Neural cell (in vitro differentiated cells): ENCODE measurements at regions not wholly inside any gene's neighbourhood (a gene's known extent, or its start where the extent isn't known, plus 50 kb on each side); places are given as distances from the start of the nearest gene placed in this dataset.

Experiments
- EZH2 ChIP-seq: fragments of 200-600, 300-800 bp; shearing (Covaris generic), sonication (generic); IDR thresholded peaks from 2 replicates; pipeline ENCODE4 v1.6.1; 2014; ENCODE audit warnings: antibody characterized with exemption, low read length, borderline replicate concordance, mild to moderate bottlenecking; ENCODE audit not compliant: insufficient read depth, poor library complexity, severe bottlenecking
- POLR2AphosphoS5 ChIP-seq: IDR thresholded peaks from 2 replicates; pipeline ENCODE4 v1.6.1; 2012
- TF ChIP-seq, protein P1 (sequence below): fragments of 450-650 bp; IDR thresholded peaks from 2 replicates; pipeline ENCODE4 v1.5.1; 2014; ENCODE audit warnings: antibody characterized with exemption, mild to moderate bottlenecking, moderate library complexity; ENCODE audit not compliant: poor library complexity, severe bottlenecking

DNA sequence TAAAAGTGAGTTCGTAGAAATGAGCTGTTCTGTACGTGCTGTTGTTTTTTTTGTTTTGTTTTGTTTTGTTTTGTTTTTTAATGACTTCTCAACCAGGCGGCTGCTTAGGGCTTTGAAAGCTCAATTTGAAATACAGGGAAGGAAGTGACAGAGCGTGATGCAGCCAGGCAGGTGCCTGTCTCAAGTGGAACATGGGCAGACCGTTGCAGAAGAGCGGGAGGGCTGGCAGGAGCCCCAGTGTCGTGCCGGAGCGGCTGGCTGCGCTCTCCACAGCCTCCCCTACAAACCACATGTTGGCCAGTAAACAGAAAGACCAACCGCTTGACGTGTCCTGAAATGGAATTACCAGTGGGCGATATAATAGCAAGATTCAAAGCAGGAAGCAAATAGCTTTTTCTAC is 164.9 kb upstream of the RREB1 start:
- TF ChIP-seq, protein P1, sequence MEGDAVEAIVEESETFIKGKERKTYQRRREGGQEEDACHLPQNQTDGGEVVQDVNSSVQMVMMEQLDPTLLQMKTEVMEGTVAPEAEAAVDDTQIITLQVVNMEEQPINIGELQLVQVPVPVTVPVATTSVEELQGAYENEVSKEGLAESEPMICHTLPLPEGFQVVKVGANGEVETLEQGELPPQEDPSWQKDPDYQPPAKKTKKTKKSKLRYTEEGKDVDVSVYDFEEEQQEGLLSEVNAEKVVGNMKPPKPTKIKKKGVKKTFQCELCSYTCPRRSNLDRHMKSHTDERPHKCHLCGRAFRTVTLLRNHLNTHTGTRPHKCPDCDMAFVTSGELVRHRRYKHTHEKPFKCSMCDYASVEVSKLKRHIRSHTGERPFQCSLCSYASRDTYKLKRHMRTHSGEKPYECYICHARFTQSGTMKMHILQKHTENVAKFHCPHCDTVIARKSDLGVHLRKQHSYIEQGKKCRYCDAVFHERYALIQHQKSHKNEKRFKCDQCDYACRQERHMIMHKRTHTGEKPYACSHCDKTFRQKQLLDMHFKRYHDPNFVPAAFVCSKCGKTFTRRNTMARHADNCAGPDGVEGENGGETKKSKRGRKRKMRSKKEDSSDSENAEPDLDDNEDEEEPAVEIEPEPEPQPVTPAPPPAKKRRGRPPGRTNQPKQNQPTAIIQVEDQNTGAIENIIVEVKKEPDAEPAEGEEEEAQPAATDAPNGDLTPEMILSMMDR = no peak
- no peak for TF ChIP-seq POLR2AphosphoS5
- no peak for TF ChIP-seq EZH2
